PC-3 (cell line): ENCODE measurements at regions not wholly inside any gene's neighbourhood (a gene's known extent, or its start where the extent isn't known, plus 50 kb on each side); places are given as distances from the start of the nearest gene placed in this dataset.
"Not testable (repeated sequence)": the region's sequence is repeated elsewhere in the genome, so short reads cannot be mapped to it uniquely, and the experiment has no call there.

Experiments used
- ATAC-seq: fragments of 200-7000 bp; cut with Tn5 transposase; 2 replicates; pipeline ENCODE4 v1.9.1; 2020; ENCODE audit warnings: mild to moderate bottlenecking, moderate library complexity
- BruUV-seq: library from RNA; stranded (reverse); fragments of 400-500 nt; replicated peaks from 2 replicates; lab custom pipeline; 2021; lab: Mats Ljungman, UMichigan
- CTCF ChIA-PET: fragments of 300-600 bp; sonication (Branson Sonifier 250); formaldehyde crosslinking; loops from one replicate; lab custom pipeline; 2022; ENCODE audit warnings: antibody characterized with exemption; lab: Charles Lee
- POLR2A ChIA-PET: fragments of 300-600 bp; sonication (Branson Sonifier 250); formaldehyde crosslinking; loops from one replicate; lab custom pipeline; 2022; ENCODE audit warnings: antibody characterized with exemption; ENCODE audit not compliant: unreplicated experiment; lab: Charles Lee
- DNase-seq: peaks from one replicate; pipeline ENCODE4 v3.0.0-alpha.2; 2015
- H2AFZ ChIP-seq: fragments of 300-600 bp; sonication (generic); 2 replicates; pipeline ENCODE4 v1.6.0; 2016; ENCODE audit warnings: antibody characterized with exemption, low read length
- H3F3A ChIP-seq: fragments of 300-600 bp; sonication (generic); one replicate; pipeline ENCODE4 v1.6.0; 2017; ENCODE audit warnings: antibody characterized with exemption, low read length, control low read depth, mild to moderate bottlenecking; ENCODE audit not compliant: unreplicated experiment
- H3K27ac ChIP-seq: fragments of 300-600 bp; sonication (generic); 2 replicates; pipeline ENCODE4 v1.5.1; 2016; ENCODE audit warnings: mild to moderate bottlenecking, low read length
- H3K27me3 ChIP-seq: fragments of 300-600 bp; sonication (generic); 2 replicates; pipeline ENCODE4 v1.6.1; 2016; ENCODE audit warnings: low read length, mixed read lengths
- H3K36me3 ChIP-seq: fragments of 300-600 bp; sonication (generic); 2 replicates; pipeline ENCODE4 v1.6.1; 2016; ENCODE audit warnings: low read depth, mixed run types, low read length, mixed read lengths
- H3K4me1 ChIP-seq: fragments of 300-600 bp; sonication (generic); 2 replicates; pipeline ENCODE4 v1.5.1; 2016; ENCODE audit warnings: low read length; ENCODE audit not compliant: insufficient read depth
- H3K4me2 ChIP-seq: fragments of 300-600 bp; sonication (generic); 2 replicates; pipeline ENCODE4 v1.6.0; 2016; ENCODE audit warnings: low read length
- H3K4me3 ChIP-seq: fragments of 300-600 bp; sonication (generic); 2 replicates; pipeline ENCODE4 v1.5.1; 2016; ENCODE audit warnings: mild to moderate bottlenecking, low read length, mixed read lengths
- H3K79me2 ChIP-seq: fragments of 300-600 bp; sonication (generic); 2 replicates; pipeline ENCODE4 v1.6.1; 2017; ENCODE audit warnings: low read length, mixed read lengths
- H3K9ac ChIP-seq: fragments of 300-600 bp; sonication (generic); 2 replicates; pipeline ENCODE4 v1.6.0; 2016; ENCODE audit warnings: mild to moderate bottlenecking, low read length
- H3K9me2 ChIP-seq: fragments of 300-600 bp; sonication (generic); replicated peaks from 2 replicates; pipeline ENCODE4 v1.6.1; 2016; ENCODE audit warnings: mixed run types, low read length, mixed read lengths
- H3K9me3 ChIP-seq: fragments of 300-600 bp; sonication (generic); 2 replicates; pipeline ENCODE4 v1.6.1; 2016; ENCODE audit warnings: low read length, mixed read lengths
- H4K20me1 ChIP-seq: fragments of 300-600 bp; sonication (generic); 2 replicates; pipeline ENCODE4 v1.6.1; 2016; ENCODE audit warnings: low read length, mixed read lengths
- intact Hi-C: fragments of 100-400 bp; cut with micrococcal nuclease; formaldehyde crosslinking; loops from 2 replicates; pipeline ENCODE4 v1.9.0; 2023

GRCh38 chr11:67845296-67845695, 158.6 kb downstream of the UNC93B1 start:
- H3K27ac ChIP-seq, H3K9ac ChIP-seq, H3F3A ChIP-seq, ATAC-seq, POLR2A ChIA-PET, CTCF ChIA-PET, H3K27me3 ChIP-seq, H3K4me2 ChIP-seq, H3K9me2 ChIP-seq, H4K20me1 ChIP-seq, H3K4me3 ChIP-seq, H3K4me1 ChIP-seq, DNase-seq, H3K9me3 ChIP-seq, H3K36me3 ChIP-seq, H3K79me2 ChIP-seq, BruUV-seq, intact Hi-C loops, H2AFZ ChIP-seq: not testable (repeated sequence)

GRCh38 chr11:67840599-67840998, 163.3 kb downstream of the UNC93B1 start:
- H2AFZ ChIP-seq, H3K79me2 ChIP-seq, DNase-seq, H3K27ac ChIP-seq, H4K20me1 ChIP-seq, ATAC-seq, intact Hi-C loops, H3K4me2 ChIP-seq, H3K9me2 ChIP-seq, H3K4me3 ChIP-seq, H3F3A ChIP-seq, H3K9ac ChIP-seq, H3K4me1 ChIP-seq, CTCF ChIA-PET, POLR2A ChIA-PET, H3K9me3 ChIP-seq, H3K27me3 ChIP-seq, H3K36me3 ChIP-seq, BruUV-seq: not testable (repeated sequence)

- H3K36me3 ChIP-seq, H4K20me1 ChIP-seq, H3K4me2 ChIP-seq, H3K27ac ChIP-seq, H3F3A ChIP-seq, H3K79me2 ChIP-seq, BruUV-seq, H3K4me3 ChIP-seq, POLR2A ChIA-PET, DNase-seq, H3K4me1 ChIP-seq, H3K9ac ChIP-seq, H3K9me2 ChIP-seq, intact Hi-C loops, CTCF ChIA-PET, H3K9me3 ChIP-seq, H2AFZ ChIP-seq, ATAC-seq: not testable (repeated sequence)
- H3K27me3 ChIP-seq, result peaks cover 27% of the 10 kb centered on the region
These were observed 155.7 kb upstream of the ALDH3B2 start for GRCh38 chr11:67830152-67830551.

DNA sequence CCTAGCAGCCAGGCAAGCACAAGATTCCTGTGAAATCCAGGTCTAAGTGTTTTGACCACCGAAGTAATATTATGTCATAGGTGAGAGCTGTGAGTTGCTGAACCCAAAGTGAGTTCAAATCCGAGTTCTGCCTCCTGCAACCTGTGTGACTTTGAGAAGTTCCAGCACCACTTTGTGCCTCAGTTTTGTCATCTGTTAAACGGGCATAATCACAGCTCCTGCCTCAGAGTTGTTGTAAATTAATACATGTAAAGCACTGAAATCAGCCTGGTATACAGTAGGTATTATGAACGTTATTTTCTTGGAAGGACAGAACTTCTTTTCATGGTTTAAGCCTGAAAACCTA, 152.5 kb upstream of the ALDH3B2 start:
- H3F3A ChIP-seq, H3K9ac ChIP-seq, POLR2A ChIA-PET, H2AFZ ChIP-seq, H3K36me3 ChIP-seq, ATAC-seq, intact Hi-C loops, H3K79me2 ChIP-seq, H3K9me2 ChIP-seq, H3K4me2 ChIP-seq, DNase-seq, BruUV-seq, H3K4me1 ChIP-seq, H3K27ac ChIP-seq, H4K20me1 ChIP-seq, H3K9me3 ChIP-seq, CTCF ChIA-PET, H3K4me3 ChIP-seq: not testable (repeated sequence)
- peaks cover 34% of the 10 kb centered on the region for H3K27me3 ChIP-seq

GRCh38 chr11:67826028-67826950, 151.9 kb upstream of the ALDH3B2 start:
- H3K36me3 ChIP-seq, H3K4me1 ChIP-seq, BruUV-seq, H3K9me2 ChIP-seq, ATAC-seq, H3K4me3 ChIP-seq, POLR2A ChIA-PET, H3K4me2 ChIP-seq, H3K9me3 ChIP-seq, H3K27ac ChIP-seq, H3F3A ChIP-seq, H3K9ac ChIP-seq, H3K79me2 ChIP-seq, CTCF ChIA-PET, DNase-seq, H4K20me1 ChIP-seq, intact Hi-C loops, H2AFZ ChIP-seq: not testable (repeated sequence)
- H3K27me3 ChIP-seq, result peaks cover 34% of the 10 kb centered on the region

GRCh38 chr11:67824861-67825260, 150.4 kb upstream of the ALDH3B2 start:
- H3K36me3 ChIP-seq, intact Hi-C loops, DNase-seq, H3K27ac ChIP-seq, H2AFZ ChIP-seq, H3K4me3 ChIP-seq, H3K9ac ChIP-seq, H3K79me2 ChIP-seq, H3K4me1 ChIP-seq, H3F3A ChIP-seq, H3K9me2 ChIP-seq, CTCF ChIA-PET, BruUV-seq, H3K4me2 ChIP-seq, ATAC-seq, POLR2A ChIA-PET, H3K9me3 ChIP-seq, H4K20me1 ChIP-seq: not testable (repeated sequence)
- H3K27me3 ChIP-seq, result peaks cover 34% of the 10 kb centered on the region
